T-cell (primary cell): ENCODE measurements at regions not wholly inside any gene's neighbourhood (a gene's known extent, or its start where the extent isn't known, plus 50 kb on each side); places are given as distances from the start of the nearest gene placed in this dataset.
A peak's percentile ranks its signal among the peaks of the same experiment; 100 is the strongest.

ENCODE experiments used
- ATAC-seq, 4 experiments: fragments of 200-7000 bp in 3 of 4; fragments of 150-1000 bp in 1 of 4; cut with Tn5 transposase; replicated peaks in 1 of 4; 1 replicate in 3 of 4; 2 replicates in 1 of 4; pipeline ENCODE4 v1.10.0; 2021; ENCODE audit warnings: moderate library complexity in 3 of 4, mild to moderate bottlenecking in 2 of 4, moderate number of reproducible peaks in 1 of 4
- CTCF ChIA-PET, 2 donors: fragments of 300-600 bp; sonication (Branson Sonifier 250); formaldehyde crosslinking; loops; one replicate each; lab custom pipeline; 2022; ENCODE audit warnings: antibody characterized with exemption in 2 of 2; lab: Charles Lee
- POLR2A ChIA-PET, 2 donors: fragments of 300-600 bp; sonication (Branson Sonifier 250); formaldehyde crosslinking; loops; one replicate each; lab custom pipeline; 2022; ENCODE audit warnings: antibody characterized with exemption in 2 of 2; lab: Charles Lee
- DNase-seq, 35 experiments: peaks; one replicate each; pipeline versions ENCODE4 v3.0.0 to v3.0.0-alpha.2; 2013 to 2023
- H3K27ac ChIP-seq: one replicate; pipeline ENCODE4 v1.5.1; 2013; ENCODE audit warnings: low read length
- H3K27me3 ChIP-seq, 2 experiments: replicated peaks in 1 of 2; 1 replicate in 1 of 2; 2 replicates in 1 of 2; pipeline versions ENCODE4 v1.6.1 to v1.7.0; 2013; ENCODE audit warnings: low read length in 1 of 2, mixed read lengths in 1 of 2; ENCODE audit not compliant: control insufficient read depth in 2 of 2, insufficient read depth in 2 of 2; ENCODE audit errors: extremely low read depth in 1 of 2
- H3K36me3 ChIP-seq, 2 donors: 1 replicate in 1 of 2; 2 replicates in 1 of 2; pipeline versions ENCODE4 v1.6.1 to v1.7.0; 2013; ENCODE audit warnings: low read length in 1 of 2; ENCODE audit not compliant: control insufficient read depth in 2 of 2, insufficient read depth in 1 of 2; ENCODE audit errors: extremely low read depth in 1 of 2
- H3K4me1 ChIP-seq, 2 experiments: 1 replicate in 1 of 2; 2 replicates in 1 of 2; pipeline versions ENCODE4 v1.6.1 to v1.7.0; 2013; ENCODE audit warnings: low read length in 2 of 2, mixed read lengths in 1 of 2; ENCODE audit not compliant: insufficient read depth in 2 of 2, control insufficient read depth in 1 of 2; ENCODE audit errors: extremely low read depth in 1 of 2
- H3K4me3 ChIP-seq, 2 donors: 1 replicate in 1 of 2; 2 replicates in 1 of 2; pipeline versions ENCODE4 v1.5.1 to v1.7.0; 2013; ENCODE audit warnings: mild to moderate bottlenecking in 2 of 2, low read length in 1 of 2, moderate library complexity in 1 of 2; ENCODE audit not compliant: control insufficient read depth in 1 of 2; ENCODE audit errors: extremely low read depth in 1 of 2
- H3K9me3 ChIP-seq: 2 replicates; pipeline ENCODE4 v1.7.0; 2013
- H3K27ac Mint-ChIP-seq, 2 donors: one replicate each; pipeline ENCODE4 v1.8.0; 2020 to 2021; ENCODE audit warnings: mild to moderate bottlenecking in 2 of 2, mixed read lengths in 2 of 2
- H3K27me3 Mint-ChIP-seq, 2 donors: one replicate each; pipeline ENCODE4 v1.8.0; 2021 to 2022; ENCODE audit warnings: mixed read lengths in 2 of 2
- H3K36me3 Mint-ChIP-seq: one replicate; pipeline ENCODE4 v1.8.0; 2021; ENCODE audit warnings: mixed read lengths
- H3K4me1 Mint-ChIP-seq, 3 donors: one replicate each; pipeline ENCODE4 v1.8.0; 2020 to 2022; ENCODE audit warnings: mixed read lengths in 3 of 3, mild to moderate bottlenecking in 1 of 3
- H3K4me3 Mint-ChIP-seq, 3 donors: one replicate each; pipeline ENCODE4 v1.8.0; 2020 to 2022; ENCODE audit warnings: mild to moderate bottlenecking in 3 of 3, mixed read lengths in 3 of 3, moderate library complexity in 3 of 3
- H3K9me3 Mint-ChIP-seq, 3 donors: one replicate each; pipeline ENCODE4 v1.8.0; 2020 to 2022; ENCODE audit warnings: mixed read lengths in 3 of 3
- WGBS: methylation state at CpG from one replicate; pipeline ENCODE4 v1.1.5; 2013; ENCODE audit warnings: missing lambda C conversion rate; ENCODE audit not compliant: insufficient coverage; 5-methylcytosine and 5-hydroxymethylcytosine counted together

GRCh38 chr17:12250973-12251372 lies 230.3 kb downstream of the MAP2K4 start:
- H3K4me1 Mint-ChIP-seq, result no peaks in the 10 kb centered on the region
- Histone ChIP-seq H3K36me3 (no peaks in the 10 kb centered on the region), H3K4me1 (no peaks in the 10 kb centered on the region), H3K27ac (no peak overlapping the region), H3K9me3 (no peaks in the 10 kb centered on the region), H3K27me3 (peaks cover 0 to 11% of the 10 kb centered on the region in 2 experiments), H3K4me3 (no peak overlapping the region)
- no peak overlapping the region for H3K4me3 Mint-ChIP-seq
- WGBS, result 79% methylated on average over 4 of the region's 4 CpGs
- no peaks in the 10 kb centered on the region for H3K36me3 Mint-ChIP-seq
- H3K27ac Mint-ChIP-seq, result no peak overlapping the region
- H3K27me3 Mint-ChIP-seq, result peaks cover 3 to 10% of the 10 kb centered on the region in 2 donors
- no peaks in the 10 kb centered on the region for H3K9me3 Mint-ChIP-seq
- ATAC-seq, result no peak
- POLR2A ChIA-PET, result no interaction called here
- CTCF ChIA-PET, result no interaction called here
- no peak for DNase-seq

GRCh38 chr17:12252462-12252861 lies 231.8 kb downstream of the MAP2K4 start:
- H3K4me3 Mint-ChIP-seq, result no peak overlapping the region
- no peak overlapping the region for H3K27ac Mint-ChIP-seq
- no peak overlapping the region for H3K4me3 ChIP-seq
- no peak overlapping the region for H3K27ac ChIP-seq
- peaks cover 0 to 11% of the 10 kb centered on the region in 2 experiments for H3K27me3 ChIP-seq
- peaks cover 3 to 7% of the 10 kb centered on the region in 2 donors for H3K27me3 Mint-ChIP-seq
- H3K4me1 Mint-ChIP-seq, result no peaks in the 10 kb centered on the region
- ATAC-seq, result no peak
- H3K9me3 Mint-ChIP-seq, result no peaks in the 10 kb centered on the region
- DNase-seq, result no peak
- no peaks in the 10 kb centered on the region for H3K36me3 Mint-ChIP-seq
- POLR2A ChIA-PET, result no interaction called here
- 59% methylated on average over 4 of the region's 6 CpGs for WGBS
- H3K4me1 ChIP-seq, result no peaks in the 10 kb centered on the region
- CTCF ChIA-PET, result no interaction called here
- H3K9me3 ChIP-seq, result no peaks in the 10 kb centered on the region
- no peaks in the 10 kb centered on the region for H3K36me3 ChIP-seq

- no peak overlapping the region for H3K27ac Mint-ChIP-seq
- no peaks in the 10 kb centered on the region for H3K9me3 ChIP-seq
- H3K36me3 Mint-ChIP-seq, result no peaks in the 10 kb centered on the region
- ATAC-seq, result no peak
- H3K4me1 ChIP-seq, result no peaks in the 10 kb centered on the region
- peaks cover 2 to 3% of the 10 kb centered on the region in 2 donors for H3K27me3 Mint-ChIP-seq
- H3K4me1 Mint-ChIP-seq, result no peaks in the 10 kb centered on the region
- peaks cover 0 to 11% of the 10 kb centered on the region in 2 experiments for H3K27me3 ChIP-seq
- H3K4me3 Mint-ChIP-seq, result no peak overlapping the region
- H3K9me3 Mint-ChIP-seq, result no peaks in the 10 kb centered on the region
- no peak for DNase-seq
- no peak overlapping the region for H3K4me3 ChIP-seq
- no peaks in the 10 kb centered on the region for H3K36me3 ChIP-seq
- CTCF ChIA-PET, result no interaction called here
- 83% methylated on average over 2 of the region's 9 CpGs for WGBS
- POLR2A ChIA-PET, result no interaction called here
- no peak overlapping the region for H3K27ac ChIP-seq
These were observed 233.8 kb downstream of the MAP2K4 start for GRCh38 chr17:12254460-12254859.

- no peaks in the 10 kb centered on the region for H3K36me3 ChIP-seq
- peak in 1 of 35 experiments; percentile 10 for DNase-seq
- no peaks in the 10 kb centered on the region for H3K4me1 ChIP-seq
- H3K9me3 ChIP-seq, result no peaks in the 10 kb centered on the region
- H3K9me3 Mint-ChIP-seq, result peaks cover 0 to 2% (median 0%) of the 10 kb centered on the region in 3 donors
- POLR2A ChIA-PET, result no interaction called here
- H3K4me3 ChIP-seq, result no peak overlapping the region
- ATAC-seq, result no peak
- H3K27ac Mint-ChIP-seq, result no peak overlapping the region
- no peaks in the 10 kb centered on the region for H3K27me3 Mint-ChIP-seq
- CTCF ChIA-PET, result interaction anchor here in 1 of 2 donors (0.6 kb wide), 1 partner anchor 601 kb away, joined by 7 read pairs; no protein-coding TSS in a partner anchor
- H3K4me1 Mint-ChIP-seq, result no peaks in the 10 kb centered on the region
- WGBS, result 11% methylated on average over 1 of the region's 4 CpGs
- no peak overlapping the region for H3K27ac ChIP-seq
- H3K4me3 Mint-ChIP-seq, result no peak overlapping the region
- H3K27me3 ChIP-seq, result peaks cover 0 to 4% of the 10 kb centered on the region in 2 experiments
- no peaks in the 10 kb centered on the region for H3K36me3 Mint-ChIP-seq
These were observed 235.8 kb downstream of the MAP2K4 start for GRCh38 chr17:12256380-12256995.

- ChIA-PET CTCF (interaction anchor here in 1 of 2 donors (0.6 kb wide), 1 partner anchor 602 kb away, joined by 7 read pairs; no protein-coding TSS in a partner anchor), POLR2A (no interaction called here)
- H3K4me1 Mint-ChIP-seq, result no peaks in the 10 kb centered on the region
- no peak overlapping the region for H3K27ac ChIP-seq
- DNase-seq (no peak), ATAC-seq (no peak)
- peaks cover 0 to 4% of the 10 kb centered on the region in 2 experiments for H3K27me3 ChIP-seq
- no peak overlapping the region for H3K27ac Mint-ChIP-seq
- peaks cover 0 to 6% (median under 1%) of the 10 kb centered on the region in 3 donors for H3K9me3 Mint-ChIP-seq
- H3K27me3 Mint-ChIP-seq, result no peaks in the 10 kb centered on the region
- no peak overlapping the region for H3K4me3 Mint-ChIP-seq
- no peaks in the 10 kb centered on the region for H3K36me3 ChIP-seq
- H3K4me3 ChIP-seq, result no peak overlapping the region
- H3K36me3 Mint-ChIP-seq, result no peaks in the 10 kb centered on the region
- H3K4me1 ChIP-seq, result no peaks in the 10 kb centered on the region
- no peaks in the 10 kb centered on the region for H3K9me3 ChIP-seq
- WGBS, result 48% methylated on average over 4 of the region's 5 CpGs
These were observed 236.5 kb downstream of the MAP2K4 start for GRCh38 chr17:12257176-12257575.

- WGBS, result 97% methylated on average over 7 of the region's 10 CpGs
- Mint-ChIP-seq H3K36me3 (no peaks in the 10 kb centered on the region), H3K27me3 (no peaks in the 10 kb centered on the region), H3K4me1 (no peaks in the 10 kb centered on the region), H3K9me3 (peaks cover 0 to 6% (median 4%) of the 10 kb centered on the region in 3 donors), H3K27ac (no peak overlapping the region), H3K4me3 (no peak overlapping the region)
- ChIA-PET POLR2A (no interaction called here), CTCF (no interaction called here)
- Histone ChIP-seq H3K27ac (no peak overlapping the region), H3K36me3 (no peaks in the 10 kb centered on the region), H3K4me3 (no peak overlapping the region), H3K27me3 (peaks cover 0 to 4% of the 10 kb centered on the region in 2 experiments), H3K9me3 (no peaks in the 10 kb centered on the region), H3K4me1 (no peaks in the 10 kb centered on the region)
- ATAC-seq (no peak), DNase-seq (no peak)
These were observed 240.7 kb downstream of the MAP2K4 start for GRCh38 chr17:12261354-12261753.
